ENCODE measurements at regions not wholly inside any gene's neighbourhood (a gene's known extent, or its start where the extent isn't known, plus 50 kb on each side); places are given as distances from the start of the nearest gene placed in this dataset.
"Not testable (repeated sequence)": the region's sequence is repeated elsewhere in the genome, so short reads cannot be mapped to it uniquely, and the experiment has no call there.

- not testable (repeated sequence) for H3K9me3 Mint-ChIP-seq, H3K27me3 Mint-ChIP-seq, H3K27ac Mint-ChIP-seq, H3K36me3 Mint-ChIP-seq, H3K4me1 Mint-ChIP-seq, H3K4me3 Mint-ChIP-seq
These were observed 89.4 kb downstream of the DDX11 start for GRCh38 chr12:31162896-31163560.

DNA sequence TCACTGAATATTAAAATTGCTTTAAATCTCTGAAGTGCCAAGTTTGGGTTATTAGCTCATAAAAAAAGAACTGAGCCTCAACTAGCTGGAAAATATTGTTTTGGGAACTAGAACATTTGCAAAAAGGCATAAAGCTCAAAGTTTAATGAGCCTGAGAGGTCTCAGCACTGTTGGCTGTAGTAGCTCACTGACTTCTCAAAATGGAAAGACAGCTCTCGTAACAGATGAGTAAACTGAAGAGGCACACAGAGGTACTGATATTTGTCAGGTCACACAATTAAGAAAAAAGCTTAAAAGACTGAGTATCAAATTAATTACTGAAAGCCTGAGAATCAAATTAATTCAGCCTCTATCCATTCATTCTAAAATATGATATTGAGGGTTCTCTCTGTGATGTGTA, 100.6 kb downstream of the DDX11 start:
- not testable (repeated sequence) for H3K36me3 Mint-ChIP-seq, H3K27ac Mint-ChIP-seq, H3K4me1 Mint-ChIP-seq

DNA sequence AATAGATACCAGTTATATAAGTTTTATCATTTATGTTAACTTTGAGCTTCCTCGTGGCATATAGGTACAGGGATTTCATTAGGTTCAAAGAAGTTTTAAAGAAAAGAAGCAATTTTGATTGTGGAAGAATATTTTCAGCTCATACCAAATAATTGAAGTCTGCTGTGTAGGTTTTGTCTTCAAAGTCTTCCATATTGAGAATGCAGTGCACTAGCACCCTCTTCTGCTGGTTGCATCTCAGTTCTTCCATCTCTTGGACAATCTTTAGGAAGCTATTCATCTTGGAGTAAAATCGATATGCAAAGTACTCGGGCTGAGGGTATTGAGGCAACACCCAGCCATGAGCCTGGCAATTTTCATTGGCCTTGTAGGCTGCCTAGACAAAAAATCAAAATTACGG, 103.9 kb downstream of the DDX11 start:
- not testable (repeated sequence) for H3K36me3 Mint-ChIP-seq, H3K4me1 Mint-ChIP-seq, H3K9me3 Mint-ChIP-seq, H3K27me3 Mint-ChIP-seq, H3K27ac Mint-ChIP-seq, H3K4me3 Mint-ChIP-seq

More for the DNA sequence above, 100.6 kb downstream of the DDX11 start:
- H3K27me3 Mint-ChIP-seq, H3K9me3 Mint-ChIP-seq, H3K4me3 Mint-ChIP-seq: not testable (repeated sequence)

GRCh38 chr12:31178875-31179274, 105.2 kb downstream of the DDX11 start:
- not testable (repeated sequence) for H3K27ac Mint-ChIP-seq, H3K36me3 Mint-ChIP-seq, H3K9me3 Mint-ChIP-seq, H3K4me1 Mint-ChIP-seq, H3K4me3 Mint-ChIP-seq, H3K27me3 Mint-ChIP-seq

DNA sequence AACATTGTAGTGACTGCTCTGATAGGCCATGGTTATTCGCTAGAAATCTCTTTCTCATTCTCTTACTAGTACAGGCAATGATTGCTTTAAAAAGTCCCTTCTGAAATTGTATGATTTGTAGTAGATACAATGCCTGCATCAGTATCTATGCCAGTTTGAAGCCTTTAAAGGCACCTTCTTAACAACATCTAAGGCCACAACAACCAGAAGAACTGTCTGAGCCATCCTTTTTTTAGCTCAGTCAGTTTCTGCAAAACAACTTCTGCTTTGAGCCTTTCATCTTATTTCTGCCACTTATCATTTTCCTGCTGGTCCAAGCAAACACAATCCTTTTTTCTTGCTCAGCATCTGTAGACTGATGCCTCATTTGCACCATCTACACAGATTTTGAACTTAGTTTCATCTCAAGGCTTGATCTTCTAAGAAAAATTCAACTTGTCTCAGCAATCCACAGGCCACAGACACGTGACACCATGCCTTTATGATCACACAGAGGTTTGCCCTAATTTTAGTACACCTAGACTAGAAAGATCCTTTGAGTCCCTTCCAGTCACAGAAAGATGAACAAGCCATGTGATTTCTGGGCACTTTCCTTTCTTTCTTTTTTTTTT, 106.1 kb downstream of the DDX11 start:
- not testable (repeated sequence) for H3K9me3 Mint-ChIP-seq, H3K27ac Mint-ChIP-seq, H3K4me1 Mint-ChIP-seq, H3K27me3 Mint-ChIP-seq, H3K4me3 Mint-ChIP-seq, H3K36me3 Mint-ChIP-seq

GRCh38 chr12:31182571-31182970, 108.9 kb downstream of the DDX11 start:
- not testable (repeated sequence) for H3K27me3 Mint-ChIP-seq, H3K27ac Mint-ChIP-seq, H3K9me3 Mint-ChIP-seq, H3K4me3 Mint-ChIP-seq, H3K36me3 Mint-ChIP-seq, H3K4me1 Mint-ChIP-seq

- H3K4me3 Mint-ChIP-seq, H3K36me3 Mint-ChIP-seq, H3K9me3 Mint-ChIP-seq, H3K4me1 Mint-ChIP-seq, H3K27ac Mint-ChIP-seq, H3K27me3 Mint-ChIP-seq: not testable (repeated sequence)
These were observed 109.4 kb downstream of the DDX11 start for GRCh38 chr12:31183107-31183506.

DNA sequence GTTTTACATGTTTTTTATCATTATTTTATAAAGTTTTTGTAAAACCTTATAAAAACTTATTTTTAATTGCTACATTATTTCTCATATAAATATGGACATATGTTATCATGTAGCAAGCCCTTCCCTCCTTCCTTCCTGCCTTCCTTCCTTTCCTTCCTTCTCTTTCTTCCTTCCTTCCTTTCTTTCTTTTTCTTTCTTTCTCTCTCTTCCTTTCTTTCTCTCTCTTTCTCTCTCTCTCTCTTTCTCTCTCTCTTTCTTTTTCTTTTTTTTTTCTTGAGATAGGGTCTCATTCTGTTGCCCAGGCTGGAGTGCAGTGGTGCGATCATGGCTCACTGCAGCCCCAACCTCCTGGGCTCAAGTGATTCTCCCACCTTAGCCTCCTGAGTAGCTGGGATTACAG, 110.2 kb downstream of the DDX11 start:
- H3K27me3 Mint-ChIP-seq, H3K4me1 Mint-ChIP-seq, H3K27ac Mint-ChIP-seq, H3K9me3 Mint-ChIP-seq, H3K4me3 Mint-ChIP-seq, H3K36me3 Mint-ChIP-seq: not testable (repeated sequence)

DNA sequence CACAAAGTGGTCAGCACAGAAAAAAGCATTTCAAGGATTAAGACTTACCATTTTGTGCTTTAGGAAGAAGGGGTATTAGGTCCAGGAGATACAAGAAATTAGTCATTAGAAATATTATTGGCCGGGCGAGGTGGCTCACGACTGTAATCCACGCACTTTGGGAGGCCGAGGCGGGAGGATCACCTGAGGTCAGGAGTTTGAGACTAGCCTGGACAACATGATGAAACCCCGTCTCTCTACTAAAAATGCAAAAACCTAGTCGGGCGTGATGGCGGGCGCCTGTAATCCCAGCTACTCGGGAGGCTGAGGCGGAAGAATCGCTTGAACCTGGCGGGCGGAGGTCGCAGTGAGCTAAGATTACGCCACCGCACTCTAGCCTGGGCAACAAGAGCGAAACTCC, 111.0 kb downstream of the DDX11 start:
- not testable (repeated sequence) for H3K27ac Mint-ChIP-seq, H3K4me3 Mint-ChIP-seq, H3K4me1 Mint-ChIP-seq, H3K9me3 Mint-ChIP-seq, H3K27me3 Mint-ChIP-seq, H3K36me3 Mint-ChIP-seq

- H3K27me3 Mint-ChIP-seq, H3K9me3 Mint-ChIP-seq, H3K27ac Mint-ChIP-seq, H3K4me1 Mint-ChIP-seq, H3K36me3 Mint-ChIP-seq, H3K4me3 Mint-ChIP-seq: not testable (repeated sequence)
These were observed 119.0 kb downstream of the DDX11 start for GRCh38 chr12:31192689-31193088.

DNA sequence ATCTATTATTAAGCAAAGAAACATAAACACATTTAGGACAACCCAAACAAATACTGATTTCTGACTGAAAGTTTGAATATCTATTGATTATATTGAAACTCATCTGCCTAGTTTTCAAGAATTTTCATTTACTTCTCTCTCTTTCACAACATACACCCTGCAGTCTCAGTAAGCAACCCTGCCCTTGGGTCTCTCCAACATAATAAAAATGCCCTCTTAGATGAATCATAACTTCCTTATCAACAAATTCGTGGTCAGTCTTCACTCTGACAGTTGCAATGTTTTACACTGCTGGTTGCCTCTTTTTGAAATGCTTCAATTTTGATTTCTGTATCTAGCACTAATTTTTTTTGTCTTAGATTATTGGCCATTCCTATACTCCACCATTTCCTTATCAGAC, 122.0 kb downstream of the DDX11 start:
- H3K4me1 Mint-ChIP-seq, H3K36me3 Mint-ChIP-seq, H3K9me3 Mint-ChIP-seq, H3K27ac Mint-ChIP-seq, H3K4me3 Mint-ChIP-seq, H3K27me3 Mint-ChIP-seq: not testable (repeated sequence)

DNA sequence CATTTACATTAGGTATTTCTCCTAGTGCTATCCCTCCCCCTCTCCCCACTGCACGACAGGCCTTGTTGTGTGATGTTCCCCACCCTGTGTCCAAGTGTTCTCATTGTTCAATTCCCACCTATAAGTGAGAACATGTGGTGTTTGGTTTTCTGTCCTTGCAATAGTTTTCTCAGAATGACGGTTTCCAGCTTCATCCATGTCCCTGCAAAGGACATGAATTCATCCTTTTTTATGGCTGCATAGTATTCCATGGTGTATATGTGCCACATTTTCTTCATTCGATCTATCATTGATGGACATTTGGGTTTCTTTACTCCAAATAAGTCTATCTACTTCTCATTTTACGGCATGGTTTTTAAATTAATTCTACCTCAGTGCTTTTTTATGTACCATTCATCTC, 125.8 kb downstream of the DDX11 start:
- H3K36me3 Mint-ChIP-seq, H3K27me3 Mint-ChIP-seq, H3K27ac Mint-ChIP-seq, H3K9me3 Mint-ChIP-seq, H3K4me3 Mint-ChIP-seq: not testable (repeated sequence)
- peaks cover 14% of the 10 kb centered on the region for H3K4me1 Mint-ChIP-seq

DNA sequence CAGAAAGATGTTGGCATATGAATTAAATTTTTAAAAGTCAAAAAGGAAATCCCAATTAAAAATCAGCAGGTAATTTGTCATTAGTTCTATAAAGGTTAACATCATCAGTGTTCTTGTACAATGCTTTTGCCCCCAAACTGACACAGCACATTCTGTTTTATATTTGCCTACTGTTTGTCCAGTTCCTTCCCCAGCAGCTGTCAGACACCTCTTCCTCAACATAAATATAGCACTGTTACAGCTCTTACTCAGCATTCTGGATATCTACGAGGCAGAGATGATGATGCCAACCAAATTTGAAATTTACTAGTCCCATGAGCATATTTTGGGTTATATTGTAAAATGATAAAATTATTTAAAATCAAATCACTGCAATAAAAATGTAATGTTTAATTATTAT, 124.6 kb downstream of the SINHCAF start:
- H3K4me3 Mint-ChIP-seq: no peak overlapping the region
- peaks cover 23% of the 10 kb centered on the region for H3K4me1 Mint-ChIP-seq
- no peak overlapping the region for H3K27ac Mint-ChIP-seq
- no peaks in the 10 kb centered on the region for H3K9me3 Mint-ChIP-seq
- no peaks in the 10 kb centered on the region for H3K36me3 Mint-ChIP-seq
- peaks cover 6% of the 10 kb centered on the region for H3K27me3 Mint-ChIP-seq

DNA sequence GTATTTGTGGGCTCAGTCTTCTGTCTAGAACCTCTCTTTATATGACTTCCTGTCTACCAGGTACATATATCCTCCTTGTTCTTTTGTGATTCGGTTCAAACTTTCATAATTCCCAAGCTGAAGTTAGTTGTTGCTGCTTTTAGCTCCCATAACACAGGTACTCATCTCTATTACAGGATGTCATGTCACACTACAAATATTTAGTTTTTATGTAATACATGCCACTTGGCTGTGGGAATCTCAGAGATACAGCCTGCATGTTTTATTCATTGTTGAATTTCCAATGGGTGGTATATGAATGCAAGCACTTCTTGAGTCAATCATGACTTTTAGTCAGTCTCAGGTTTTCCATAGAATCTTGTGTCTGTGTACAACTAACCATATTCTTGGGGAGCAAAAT, 122.7 kb downstream of the SINHCAF start:
- Mint-ChIP-seq H3K27me3 (peaks cover 6% of the 10 kb centered on the region), H3K9me3 (no peaks in the 10 kb centered on the region), H3K36me3 (no peaks in the 10 kb centered on the region), H3K4me3 (no peak overlapping the region), H3K4me1 (peaks cover 23% of the 10 kb centered on the region), H3K27ac (no peak overlapping the region)

DNA sequence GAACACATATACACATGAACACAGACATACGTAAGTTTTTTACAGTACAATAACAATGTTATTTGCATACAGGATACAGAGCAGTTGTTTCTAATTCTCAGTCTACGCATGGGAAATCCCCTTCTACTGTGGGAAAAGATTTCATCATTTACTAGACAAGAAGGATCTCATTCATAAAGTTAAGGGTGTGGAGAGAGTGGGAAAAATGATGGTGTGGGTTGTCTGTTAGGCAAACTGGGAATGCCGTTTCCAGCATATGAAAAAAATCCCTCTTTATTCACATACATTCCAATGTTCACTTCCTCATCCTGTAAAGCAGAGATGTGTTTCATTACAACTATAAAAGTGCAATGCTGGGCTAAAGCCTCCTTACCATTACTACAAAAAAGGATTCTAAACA, 120.9 kb downstream of the SINHCAF start:
- H3K9me3 Mint-ChIP-seq: no peaks in the 10 kb centered on the region
- H3K4me1 Mint-ChIP-seq: peaks cover 23% of the 10 kb centered on the region
- no peaks in the 10 kb centered on the region for H3K36me3 Mint-ChIP-seq
- peak overlapping the region; percentile 28 for H3K4me3 Mint-ChIP-seq
- peaks cover 6% of the 10 kb centered on the region for H3K27me3 Mint-ChIP-seq
- peak overlapping the region; percentile 3 for H3K27ac Mint-ChIP-seq

DNA sequence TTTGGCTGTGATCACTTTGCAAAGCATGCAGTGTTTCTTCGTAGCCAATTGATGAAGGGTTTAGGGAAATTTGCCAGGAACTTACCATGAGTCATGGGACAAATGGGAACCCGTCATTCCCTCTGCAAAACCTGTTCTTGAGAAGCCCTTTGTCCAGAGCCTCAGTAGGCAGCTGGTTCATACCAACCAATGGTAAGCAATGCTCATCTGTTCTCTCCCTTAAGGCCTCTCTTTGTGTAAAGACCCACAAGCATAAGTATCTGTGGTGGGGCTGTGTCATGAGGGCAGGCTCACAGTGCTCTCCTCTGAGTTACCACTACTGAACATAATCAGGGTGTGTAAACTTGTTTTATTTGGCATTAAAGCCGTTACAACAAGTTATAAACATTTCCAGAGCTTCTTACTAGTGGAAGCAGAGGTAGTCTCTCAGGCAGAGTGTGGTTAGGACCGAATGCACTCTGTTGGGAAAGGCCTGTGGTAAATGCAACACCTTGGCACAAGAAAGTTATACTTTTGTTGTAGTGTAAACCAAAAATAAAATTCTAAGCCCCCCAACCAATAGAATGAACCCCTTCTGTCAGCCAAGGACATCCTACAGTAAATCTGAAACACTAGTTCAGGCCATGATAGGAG, 119.8 kb downstream of the SINHCAF start:
- Mint-ChIP-seq H3K36me3 (no peaks in the 10 kb centered on the region), H3K27ac (no peak overlapping the region), H3K27me3 (peaks cover 6% of the 10 kb centered on the region), H3K9me3 (no peaks in the 10 kb centered on the region), H3K4me1 (peaks cover 23% of the 10 kb centered on the region), H3K4me3 (no peak overlapping the region)

Data from activated naive CD4-positive, alpha-beta T cell treated with anti-CD3 and anti-CD28 coated beads, Interleukin-2, amount 50 U/mL, for 24 hours (primary cell).